Hematopoietic multipotent progenitor cell treated with erythropoietin and hydrocortisone succinate and interleukin-3 and kit ligand, for 6 days (in vitro differentiated cells): ENCODE measurements at regions not wholly inside any gene's neighbourhood (a gene's known extent, or its start where the extent isn't known, plus 50 kb on each side); places are given as distances from the start of the nearest gene placed in this dataset.
"Not testable (repeated sequence)": the region's sequence is repeated elsewhere in the genome, so short reads cannot be mapped to it uniquely, and the experiment has no call there.

Experiments used
- DNase-seq: peaks from one replicate; pipeline ENCODE4 v3.0.0-alpha.2; 2015

- no peak for DNase-seq
These were observed 515.5 kb upstream of the AGA start for GRCh38 chr4:177957596-177958360.

- no peak for DNase-seq
These were observed 518.3 kb upstream of the AGA start for GRCh38 chr4:177960566-177960965.

GRCh38 chr4:177961761-177962380 is 519.6 kb upstream of the AGA start:
- no peak for DNase-seq

- no peak for DNase-seq
These were observed 521.8 kb upstream of the AGA start for GRCh38 chr4:177964061-177964460.

- no peak for DNase-seq
These were observed 522.5 kb upstream of the AGA start for GRCh38 chr4:177964693-177965168.

GRCh38 chr4:177967328-177967727 is 525.1 kb upstream of the AGA start:
- DNase-seq, result no peak

- DNase-seq, result no peak
These were observed 526.7 kb upstream of the AGA start for GRCh38 chr4:177968817-177969442.

- DNase-seq, result no peak
These were observed 532.2 kb upstream of the AGA start for GRCh38 chr4:177974461-177974860.

GRCh38 chr4:177975315-177975987 is 533.2 kb upstream of the AGA start:
- DNase-seq, result no peak

- no peak for DNase-seq
These were observed 544.0 kb upstream of the AGA start for GRCh38 chr4:177986236-177986635.

- no peak for DNase-seq
These were observed 545.7 kb upstream of the AGA start for GRCh38 chr4:177987896-177988295.

GRCh38 chr4:177989503-177990201 is 547.4 kb upstream of the AGA start:
- no peak for DNase-seq

GRCh38 chr4:178003098-178003657 is 560.9 kb upstream of the AGA start:
- DNase-seq, result no peak

- DNase-seq, result no peak
These were observed 568.4 kb upstream of the AGA start for GRCh38 chr4:178010596-178010995.

- DNase-seq, result not testable (repeated sequence)
These were observed 572.8 kb upstream of the AGA start for GRCh38 chr4:178015046-178015445.

GRCh38 chr4:178026999-178027398 is 584.8 kb upstream of the AGA start:
- DNase-seq, result no peak

- DNase-seq, result no peak
These were observed 585.6 kb upstream of the AGA start for GRCh38 chr4:178027796-178028195.

- DNase-seq, result no peak
These were observed 586.2 kb upstream of the AGA start for GRCh38 chr4:178028481-178028880.

- peak; percentile 26 for DNase-seq
These were observed 595.4 kb upstream of the AGA start for GRCh38 chr4:178037459-178038214.

GRCh38 chr4:178056996-178057395 is 614.8 kb upstream of the AGA start:
- no peak for DNase-seq

GRCh38 chr4:178063568-178063967 is 621.3 kb upstream of the AGA start:
- no peak for DNase-seq
